SK-N-SH treated with all-trans-retinoic acid at 6 μM for 48 hours (cell line): ENCODE measurements at regions not wholly inside any gene's neighbourhood (a gene's known extent, or its start where the extent isn't known, plus 50 kb on each side); places are given as distances from the start of the nearest gene placed in this dataset.

ENCODE experiments used
- ATAC-seq: fragments of 200-7000 bp; cut with Tn5 transposase; 3 replicates; pipeline ENCODE4 v1.9.1; 2020; ENCODE audit warnings: mild to moderate bottlenecking, moderate library complexity
- ARNTL ChIP-seq: fragments of 450-650 bp; formaldehyde crosslinking; IDR thresholded peaks from 2 replicates; pipeline ENCODE4 v1.5.0; 2020; ENCODE audit warnings: low read depth, mild to moderate bottlenecking, moderate library complexity, borderline replicate concordance
- BACH2 ChIP-seq: fragments of 250-450 bp; sonication (Bioruptor Pico); IDR thresholded peaks from 2 replicates; pipeline ENCODE4 v1.9.0; 2021; ENCODE audit warnings: mild to moderate bottlenecking, borderline replicate concordance
- CREB5 ChIP-seq: fragments of 250-450 bp; sonication (Bioruptor Pico); IDR thresholded peaks from 2 replicates; pipeline ENCODE4 v1.5.1; 2020; ENCODE audit warnings: low read depth, mild to moderate bottlenecking, moderate library complexity
- CSDC2 ChIP-seq: fragments of 250-450 bp; sonication (Bioruptor Pico); IDR thresholded peaks from 2 replicates; pipeline ENCODE4 v1.5.0; 2020; ENCODE audit warnings: mild to moderate bottlenecking, moderate library complexity
- ESRRG ChIP-seq: fragments of 250-450 bp; sonication (Bioruptor Pico); IDR thresholded peaks from 2 replicates; pipeline ENCODE4 v1.6.1; 2021; ENCODE audit warnings: mild to moderate bottlenecking
- GLIS3 ChIP-seq: fragments of 250-450 bp; sonication (Bioruptor Pico); IDR thresholded peaks from 2 replicates; pipeline ENCODE4 v1.5.0; 2020; ENCODE audit warnings: mild to moderate bottlenecking, moderate library complexity
- ISL1 ChIP-seq: fragments of 250-450 bp; sonication (Bioruptor Pico); IDR thresholded peaks from 2 replicates; pipeline ENCODE4 v2.1.2; 2022; ENCODE audit warnings: mild to moderate bottlenecking, moderate library complexity
- OSR1 ChIP-seq: fragments of 250-450 bp; sonication (Bioruptor Pico); IDR thresholded peaks from 2 replicates; pipeline ENCODE4 v1.8.0; 2022; ENCODE audit warnings: moderate library complexity, mild to moderate bottlenecking, inconsistent platforms
- PATZ1 ChIP-seq: fragments of 250-450 bp; sonication (Bioruptor Pico); IDR thresholded peaks from 2 replicates; pipeline ENCODE4 v1.8.0; 2020; ENCODE audit warnings: mild to moderate bottlenecking, moderate library complexity, borderline replicate concordance
- POU6F1 ChIP-seq: fragments of 250-450 bp; sonication (Bioruptor Pico); IDR thresholded peaks from 2 replicates; pipeline ENCODE4 v1.8.0; 2021; ENCODE audit warnings: low read depth, mild to moderate bottlenecking, moderate library complexity, borderline replicate concordance
- PPARA ChIP-seq: fragments of 250-450 bp; sonication (Bioruptor Pico); IDR thresholded peaks from 2 replicates; pipeline ENCODE4 v1.5.0; 2020; ENCODE audit warnings: mild to moderate bottlenecking, borderline replicate concordance
- RARB ChIP-seq: fragments of 250-450 bp; sonication (Bioruptor Pico); IDR thresholded peaks from 2 replicates; pipeline ENCODE4 v1.8.0; 2021; ENCODE audit warnings: mild to moderate bottlenecking, moderate library complexity
- SNAI2 ChIP-seq: fragments of 250-450 bp; sonication (Bioruptor Pico); IDR thresholded peaks from 2 replicates; pipeline ENCODE4 v1.5.0; 2020; ENCODE audit warnings: mild to moderate bottlenecking, moderate library complexity
- TCF4 ChIP-seq: fragments of 250-450 bp; sonication (Bioruptor Pico); IDR thresholded peaks from 2 replicates; pipeline ENCODE4 v1.8.0; 2021; ENCODE audit warnings: mild to moderate bottlenecking, moderate library complexity, borderline replicate concordance
- TOX ChIP-seq: fragments of 250-450 bp; sonication (Bioruptor Pico); IDR thresholded peaks from 2 replicates; pipeline ENCODE4 v1.8.0; 2021; ENCODE audit warnings: mild to moderate bottlenecking, moderate library complexity, borderline replicate concordance
- TSHZ2 ChIP-seq: fragments of 250-450 bp; sonication (Bioruptor Pico); IDR thresholded peaks from 2 replicates; pipeline ENCODE4 v1.5.0; 2020; ENCODE audit warnings: mild to moderate bottlenecking, moderate library complexity
- ZC3H10 ChIP-seq: fragments of 250-450 bp; sonication (Bioruptor Pico); IDR thresholded peaks from 2 replicates; pipeline ENCODE4 v1.5.1; 2021; ENCODE audit warnings: mild to moderate bottlenecking, moderate library complexity
- ZFP3 ChIP-seq: fragments of 250-450 bp; sonication (Bioruptor Pico); IDR thresholded peaks from 2 replicates; pipeline ENCODE4 v1.5.0; 2020; ENCODE audit warnings: mild to moderate bottlenecking, moderate library complexity
- ZFP30 ChIP-seq: fragments of 450-650 bp; formaldehyde crosslinking; IDR thresholded peaks from 2 replicates; pipeline ENCODE4 v1.5.0; 2022; ENCODE audit warnings: mild to moderate bottlenecking, moderate library complexity
- ZNF565 ChIP-seq: fragments of 450-650 bp; formaldehyde crosslinking; conservative IDR thresholded peaks from 2 replicates; pipeline ENCODE4 v1.5.0; 2020; ENCODE audit warnings: low read depth, mild to moderate bottlenecking, moderate library complexity
- ZNF70 ChIP-seq: fragments of 450-650 bp; formaldehyde crosslinking; IDR thresholded peaks from 2 replicates; pipeline ENCODE4 v1.5.0; 2020; ENCODE audit warnings: mild to moderate bottlenecking, moderate library complexity
- ZNF8 ChIP-seq: fragments of 450-650 bp; formaldehyde crosslinking; IDR thresholded peaks from 2 replicates; pipeline ENCODE4 v1.5.0; 2020; ENCODE audit warnings: mild to moderate bottlenecking, moderate library complexity

- TF ChIP-seq ZNF565 (CRISPR knock-in tag) = no peak
- no peak for ATAC-seq
Measured at GRCh38 chr3:25313286-25313685, 114.8 kb upstream of the RARB start.

- no peak for ATAC-seq
- TF ChIP-seq PPARA (CRISPR knock-in tag) = no peak
- TF ChIP-seq ZNF8 (CRISPR knock-in tag) = no peak
- TF ChIP-seq ZC3H10 (CRISPR knock-in tag) = no peak
- TF ChIP-seq ISL1 (CRISPR knock-in tag) = no peak
- TF ChIP-seq TSHZ2 (CRISPR knock-in tag) = no peak
- TF ChIP-seq CREB5 (CRISPR knock-in tag) = no peak
- TF ChIP-seq TOX = no peak
- no peak for TF ChIP-seq POU6F1 (CRISPR knock-in tag)
- TF ChIP-seq ZFP30 = no peak
- TF ChIP-seq CSDC2 (CRISPR knock-in tag) = no peak
- no peak for TF ChIP-seq GLIS3 (CRISPR knock-in tag)
- TF ChIP-seq ZNF70 = no peak
- TF ChIP-seq ARNTL (CRISPR knock-in tag) = no peak
Measured at GRCh38 chr3:25324954-25325655, 103.0 kb upstream of the RARB start.

- no peak for TF ChIP-seq CSDC2 (CRISPR knock-in tag)
- no peak for TF ChIP-seq PPARA (CRISPR knock-in tag)
- TF ChIP-seq TSHZ2 (CRISPR knock-in tag) = no peak
- no peak for TF ChIP-seq ISL1 (CRISPR knock-in tag)
- no peak for TF ChIP-seq ZNF565 (CRISPR knock-in tag)
- no peak for TF ChIP-seq OSR1
- no peak for TF ChIP-seq ZC3H10 (CRISPR knock-in tag)
- no peak for TF ChIP-seq GLIS3 (CRISPR knock-in tag)
- TF ChIP-seq BACH2 = no peak
- TF ChIP-seq TCF4 = no peak
- TF ChIP-seq ESRRG = no peak
- TF ChIP-seq ZNF70 = no peak
- TF ChIP-seq PATZ1 (CRISPR knock-in tag) = no peak
- TF ChIP-seq ZNF8 (CRISPR knock-in tag) = no peak
- TF ChIP-seq ZFP3 (CRISPR knock-in tag) = no peak
- TF ChIP-seq RARB = no peak
- TF ChIP-seq TOX = no peak
- no peak for TF ChIP-seq SNAI2
- TF ChIP-seq, all 23 proteins: peak for 0
- ATAC-seq = no peak
Measured at GRCh38 chr3:25335356-25335755, 92.7 kb upstream of the RARB start.
